ENCODE measurements at regions not wholly inside any gene's neighbourhood (a gene's known extent, or its start where the extent isn't known, plus 50 kb on each side); places are given as distances from the start of the nearest gene placed in this dataset.
"Not testable (repeated sequence)": the region's sequence is repeated elsewhere in the genome, so short reads cannot be mapped to it uniquely, and the experiment has no call there.

GRCh38 chr21:28381000-28381745 lies 611.5 kb downstream of the LTN1 start:
- WGBS (ENCODE audit: extremely low coverage, insufficient coverage, insufficient read length) = no CpG with 5 or more reads among the region's 2 CpGs
- not testable (repeated sequence) for H2AFZ ChIP-seq (ENCODE audit: insufficient read depth, low read length, poor library complexity)

GRCh38 chr21:28380241-28380640 lies 612.4 kb downstream of the LTN1 start:
- H3K9me3 ChIP-seq (ENCODE audit: insufficient read depth, low read depth, low read length) = no peaks in the 10 kb centered on the region
- no peaks in the 10 kb centered on the region for H3K79me1 ChIP-seq (ENCODE audit: low read length)
- H3K27me3 ChIP-seq (ENCODE audit: insufficient read depth, low read length) = no peaks in the 10 kb centered on the region
- DNase-seq = no peak
- H3K4me1 ChIP-seq (ENCODE audit: control insufficient read depth in 1 of 2, insufficient read depth in 2 of 2, low read length in 2 of 2) = no peaks in the 10 kb centered on the region
- H3K79me2 ChIP-seq (ENCODE audit: control insufficient read depth, insufficient read depth, low read length, poor library complexity) = no peaks in the 10 kb centered on the region
- no peak overlapping the region for H2BK120ac ChIP-seq (ENCODE audit: insufficient read depth, low read length, poor library complexity)
- WGBS (ENCODE audit: extremely low coverage, insufficient coverage, insufficient read length) = no CpG with 5 or more reads among the region's 7 CpGs
- no peak overlapping the region for H4K12ac ChIP-seq (ENCODE audit: low read depth, low read length)
- H3K18ac ChIP-seq (ENCODE audit: low read length) = no peak overlapping the region
- no peaks in the 10 kb centered on the region for H3K36me3 ChIP-seq (ENCODE audit: control insufficient read depth in 1 of 2, insufficient read depth in 2 of 2, low read length in 2 of 2)
- no peak overlapping the region for H3K27ac ChIP-seq (ENCODE audit: low read depth, low read length)
- H3K4me2 ChIP-seq (ENCODE audit: low read length) = no peak overlapping the region
- H4K8ac ChIP-seq (ENCODE audit: low read depth, low read length) = no peak overlapping the region
- H3K14ac ChIP-seq (ENCODE audit: low read length) = no peak overlapping the region
- no peak overlapping the region for H2AK5ac ChIP-seq (ENCODE audit: low read length)
- no peak overlapping the region for H2BK5ac ChIP-seq (ENCODE audit: low read depth, low read length, poor library complexity)
- H2BK12ac ChIP-seq (ENCODE audit: low read length) = no peak overlapping the region
- H2AFZ ChIP-seq (ENCODE audit: insufficient read depth, low read length, poor library complexity) = no peak overlapping the region
- no peak overlapping the region for H3K4ac ChIP-seq (ENCODE audit: low read depth, low read length)
- no peak overlapping the region for H3K9ac ChIP-seq (ENCODE audit: low read length)
- no peak overlapping the region for H3K4me3 ChIP-seq (ENCODE audit: low read depth, low read length)
- no peak overlapping the region for H3K23ac ChIP-seq (ENCODE audit: low read length)
- no peak overlapping the region for H4K91ac ChIP-seq (ENCODE audit: low read depth, low read length)

More at GRCh38 chr21:28381000-28381745, 611.5 kb downstream of the LTN1 start:
- not testable (repeated sequence) for H3K27me3 ChIP-seq (ENCODE audit: insufficient read depth, low read length); H2BK12ac ChIP-seq (ENCODE audit: low read length); H3K36me3 ChIP-seq (ENCODE audit: control insufficient read depth in 1 of 2, insufficient read depth in 2 of 2, low read length in 2 of 2); H3K4me1 ChIP-seq (ENCODE audit: control insufficient read depth in 1 of 2, insufficient read depth in 2 of 2, low read length in 2 of 2); H3K79me2 ChIP-seq (ENCODE audit: control insufficient read depth, insufficient read depth, low read length, poor library complexity); H3K14ac ChIP-seq (ENCODE audit: low read length); H3K9me3 ChIP-seq (ENCODE audit: insufficient read depth, low read depth, low read length); H3K23ac ChIP-seq (ENCODE audit: low read length); H4K91ac ChIP-seq (ENCODE audit: low read depth, low read length); H3K4me3 ChIP-seq (ENCODE audit: low read depth, low read length); H2BK5ac ChIP-seq (ENCODE audit: low read depth, low read length, poor library complexity); H4K12ac ChIP-seq (ENCODE audit: low read depth, low read length); H3K4me2 ChIP-seq (ENCODE audit: low read length); DNase-seq; H4K8ac ChIP-seq (ENCODE audit: low read depth, low read length); H3K27ac ChIP-seq (ENCODE audit: low read depth, low read length); H3K9ac ChIP-seq (ENCODE audit: low read length); H2AK5ac ChIP-seq (ENCODE audit: low read length); H3K4ac ChIP-seq (ENCODE audit: low read depth, low read length); H2BK120ac ChIP-seq (ENCODE audit: insufficient read depth, low read length, poor library complexity); H3K79me1 ChIP-seq (ENCODE audit: low read length); H3K18ac ChIP-seq (ENCODE audit: low read length)

- Histone ChIP-seq H3K4ac (ENCODE audit: low read depth, low read length) (no peak overlapping the region), H4K12ac (ENCODE audit: low read depth, low read length) (no peak overlapping the region), H2AK5ac (ENCODE audit: low read length) (no peak overlapping the region), H3K79me2 (ENCODE audit: control insufficient read depth, insufficient read depth, low read length, poor library complexity) (no peaks in the 10 kb centered on the region), H3K4me1 (ENCODE audit: control insufficient read depth in 1 of 2, insufficient read depth in 2 of 2, low read length in 2 of 2) (no peaks in the 10 kb centered on the region), H3K27ac (ENCODE audit: low read depth, low read length) (no peak overlapping the region), H3K36me3 (ENCODE audit: control insufficient read depth in 1 of 2, insufficient read depth in 2 of 2, low read length in 2 of 2) (no peaks in the 10 kb centered on the region), H2BK120ac (ENCODE audit: insufficient read depth, low read length, poor library complexity) (no peak overlapping the region), H2AFZ (ENCODE audit: insufficient read depth, low read length, poor library complexity) (no peak overlapping the region), H3K4me3 (ENCODE audit: low read depth, low read length) (no peak overlapping the region), H3K18ac (ENCODE audit: low read length) (no peak overlapping the region), H3K79me1 (ENCODE audit: low read length) (no peaks in the 10 kb centered on the region), H4K8ac (ENCODE audit: low read depth, low read length) (no peak overlapping the region), H3K27me3 (ENCODE audit: insufficient read depth, low read length) (no peaks in the 10 kb centered on the region), H4K91ac (ENCODE audit: low read depth, low read length) (no peak overlapping the region), H3K9me3 (ENCODE audit: insufficient read depth, low read depth, low read length) (no peaks in the 10 kb centered on the region), H3K4me2 (ENCODE audit: low read length) (no peak overlapping the region), H3K9ac (ENCODE audit: low read length) (no peak overlapping the region), H3K14ac (ENCODE audit: low read length) (no peak overlapping the region), H2BK12ac (ENCODE audit: low read length) (no peak overlapping the region), H2BK5ac (ENCODE audit: low read depth, low read length, poor library complexity) (no peak overlapping the region), H3K23ac (ENCODE audit: low read length) (no peak overlapping the region)
- no CpG with 5 or more reads among the region's 2 CpGs for WGBS (ENCODE audit: extremely low coverage, insufficient coverage, insufficient read length)
- no peak for DNase-seq
These were observed 614.7 kb downstream of the LTN1 start for GRCh38 chr21:28378026-28378425.

GRCh38 chr21:28375708-28376385 lies 616.8 kb downstream of the LTN1 start:
- Histone ChIP-seq H3K9me3 (ENCODE audit: insufficient read depth, low read depth, low read length) (peaks cover 1% of the 10 kb centered on the region), H3K27me3 (ENCODE audit: insufficient read depth, low read length) (no peaks in the 10 kb centered on the region), H2BK5ac (ENCODE audit: low read depth, low read length, poor library complexity) (no peak overlapping the region), H3K79me1 (ENCODE audit: low read length) (no peaks in the 10 kb centered on the region), H3K4ac (ENCODE audit: low read depth, low read length) (no peak overlapping the region), H3K14ac (ENCODE audit: low read length) (no peak overlapping the region), H3K4me2 (ENCODE audit: low read length) (no peak overlapping the region), H3K79me2 (ENCODE audit: control insufficient read depth, insufficient read depth, low read length, poor library complexity) (no peaks in the 10 kb centered on the region), H4K12ac (ENCODE audit: low read depth, low read length) (no peak overlapping the region), H4K8ac (ENCODE audit: low read depth, low read length) (no peak overlapping the region), H2BK120ac (ENCODE audit: insufficient read depth, low read length, poor library complexity) (no peak overlapping the region), H4K91ac (ENCODE audit: low read depth, low read length) (no peak overlapping the region), H3K36me3 (ENCODE audit: control insufficient read depth in 1 of 2, insufficient read depth in 2 of 2, low read length in 2 of 2) (no peaks in the 10 kb centered on the region), H3K4me1 (ENCODE audit: control insufficient read depth in 1 of 2, insufficient read depth in 2 of 2, low read length in 2 of 2) (no peaks in the 10 kb centered on the region), H3K18ac (ENCODE audit: low read length) (no peak overlapping the region), H2AFZ (ENCODE audit: insufficient read depth, low read length, poor library complexity) (no peak overlapping the region), H2AK5ac (ENCODE audit: low read length) (no peak overlapping the region), H2BK12ac (ENCODE audit: low read length) (no peak overlapping the region), H3K4me3 (ENCODE audit: low read depth, low read length) (no peak overlapping the region), H3K23ac (ENCODE audit: low read length) (no peak overlapping the region), H3K27ac (ENCODE audit: low read depth, low read length) (no peak overlapping the region), H3K9ac (ENCODE audit: low read length) (no peak overlapping the region)
- WGBS (ENCODE audit: extremely low coverage, insufficient coverage, insufficient read length) = no CpG with 5 or more reads among the region's 2 CpGs
- DNase-seq = no peak
